ENCODE measurements at regions not wholly inside any gene's neighbourhood (a gene's known extent, or its start where the extent isn't known, plus 50 kb on each side); places are given as distances from the start of the nearest gene placed in this dataset.

DNA sequence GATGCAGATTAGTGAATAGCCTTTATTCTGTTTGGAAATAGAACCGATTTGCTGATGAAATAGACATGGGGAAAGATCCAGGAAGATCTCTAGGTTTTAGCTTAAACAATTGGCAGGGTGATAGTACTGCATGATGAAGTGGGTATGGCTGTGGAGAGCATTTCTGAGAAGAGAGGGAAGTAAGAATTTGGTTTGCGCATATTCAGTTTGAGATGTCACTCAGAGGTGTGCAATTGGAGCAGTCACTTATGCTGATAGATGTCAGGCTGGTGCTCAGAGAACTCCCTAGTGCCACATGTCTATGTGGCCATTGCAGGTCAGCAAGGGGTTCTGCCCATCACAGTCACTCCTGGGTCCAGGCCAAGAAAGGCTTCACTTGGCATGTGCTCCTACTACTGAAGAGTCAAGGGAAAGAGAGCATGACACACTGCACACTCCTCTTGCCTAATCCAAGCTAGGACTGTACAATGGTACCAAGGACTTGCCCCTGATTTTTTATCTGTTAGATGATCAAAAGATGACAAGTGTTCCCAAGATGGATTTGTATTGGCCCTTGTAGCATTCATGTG lies 57.2 kb upstream of the ST8SIA2 start:
- FAIRE-seq: no peak
- H3K36me3 ChIP-seq (ENCODE audit: control insufficient read depth in 2 of 3, insufficient read depth in 3 of 3, low read length in 3 of 3): no peaks in the 10 kb centered on the region
- TF ChIP-seq, protein P1, sequence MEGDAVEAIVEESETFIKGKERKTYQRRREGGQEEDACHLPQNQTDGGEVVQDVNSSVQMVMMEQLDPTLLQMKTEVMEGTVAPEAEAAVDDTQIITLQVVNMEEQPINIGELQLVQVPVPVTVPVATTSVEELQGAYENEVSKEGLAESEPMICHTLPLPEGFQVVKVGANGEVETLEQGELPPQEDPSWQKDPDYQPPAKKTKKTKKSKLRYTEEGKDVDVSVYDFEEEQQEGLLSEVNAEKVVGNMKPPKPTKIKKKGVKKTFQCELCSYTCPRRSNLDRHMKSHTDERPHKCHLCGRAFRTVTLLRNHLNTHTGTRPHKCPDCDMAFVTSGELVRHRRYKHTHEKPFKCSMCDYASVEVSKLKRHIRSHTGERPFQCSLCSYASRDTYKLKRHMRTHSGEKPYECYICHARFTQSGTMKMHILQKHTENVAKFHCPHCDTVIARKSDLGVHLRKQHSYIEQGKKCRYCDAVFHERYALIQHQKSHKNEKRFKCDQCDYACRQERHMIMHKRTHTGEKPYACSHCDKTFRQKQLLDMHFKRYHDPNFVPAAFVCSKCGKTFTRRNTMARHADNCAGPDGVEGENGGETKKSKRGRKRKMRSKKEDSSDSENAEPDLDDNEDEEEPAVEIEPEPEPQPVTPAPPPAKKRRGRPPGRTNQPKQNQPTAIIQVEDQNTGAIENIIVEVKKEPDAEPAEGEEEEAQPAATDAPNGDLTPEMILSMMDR (IDR thresholded peaks at IDR 0.05; ENCODE audit: borderline replicate concordance, extremely low read depth, insufficient read depth): no peak
- no peak overlapping the region for H3K27ac ChIP-seq (ENCODE audit: low read depth in 2 of 2, low read length in 2 of 2)
- no peak overlapping the region for H3K4me3 ChIP-seq (ENCODE audit: low read length in 3 of 3)
- H3K4me1 ChIP-seq (ENCODE audit: control insufficient read depth in 2 of 3, insufficient read depth in 2 of 3, low read depth in 1 of 3, low read length in 3 of 3): no peaks in the 10 kb centered on the region
- peaks cover 0 to 7% (median 0%) of the 10 kb centered on the region in 3 donors for H3K9me3 ChIP-seq (ENCODE audit: control insufficient read depth in 2 of 3, insufficient read depth in 1 of 3, low read length in 3 of 3)
- intact Hi-C loops (cut with DNase I): no loop called here
- DNase-seq: no peak
- no peaks in the 10 kb centered on the region for H3K27me3 ChIP-seq (ENCODE audit: control insufficient read depth, insufficient read depth, low read length)
- no peak overlapping the region for H3K9ac ChIP-seq (ENCODE audit: low read length in 3 of 3)

DNA sequence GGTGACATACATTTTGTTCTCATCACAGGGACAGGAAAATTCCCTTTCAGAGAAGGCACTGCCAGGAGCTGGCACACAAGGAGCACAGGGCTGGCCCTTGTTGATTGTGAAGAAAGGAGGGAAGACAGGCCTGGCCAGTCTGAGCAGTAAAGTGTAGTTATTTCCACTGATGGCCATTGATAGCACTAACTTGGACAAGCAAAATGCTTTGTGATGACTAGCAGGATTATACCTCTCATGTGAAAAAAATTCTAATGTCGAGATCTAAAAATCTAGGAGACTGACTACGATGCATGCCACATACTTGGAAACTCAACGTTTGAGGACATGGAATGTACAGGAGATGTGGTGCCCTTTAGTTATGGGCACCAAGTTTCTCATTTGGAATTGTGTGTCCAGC lies 54.3 kb upstream of the ST8SIA2 start:
- TF ChIP-seq, protein P1 (IDR thresholded peaks at IDR 0.05; ENCODE audit: borderline replicate concordance, extremely low read depth, insufficient read depth): no peak
- Histone ChIP-seq H3K4me3 (ENCODE audit: low read length in 3 of 3) (no peak overlapping the region), H3K27me3 (ENCODE audit: control insufficient read depth, insufficient read depth, low read length) (no peaks in the 10 kb centered on the region), H3K27ac (ENCODE audit: low read depth in 2 of 2, low read length in 2 of 2) (no peak overlapping the region), H3K9ac (ENCODE audit: low read length in 3 of 3) (no peak overlapping the region), H3K36me3 (ENCODE audit: control insufficient read depth in 2 of 3, insufficient read depth in 3 of 3, low read length in 3 of 3) (no peaks in the 10 kb centered on the region), H3K4me1 (ENCODE audit: control insufficient read depth in 2 of 3, insufficient read depth in 2 of 3, low read depth in 1 of 3, low read length in 3 of 3) (no peaks in the 10 kb centered on the region), H3K9me3 (ENCODE audit: control insufficient read depth in 2 of 3, insufficient read depth in 1 of 3, low read length in 3 of 3) (no peaks in the 10 kb centered on the region)
- FAIRE-seq: no peak
- DNase-seq: no peak
- intact Hi-C loops (cut with DNase I): no loop called here

Measured in kidney (tissue), 13 donors.